ENCODE measurements at regions not wholly inside any gene's neighbourhood (a gene's known extent, or its start where the extent isn't known, plus 50 kb on each side); places are given as distances from the start of the nearest gene placed in this dataset.

DNA sequence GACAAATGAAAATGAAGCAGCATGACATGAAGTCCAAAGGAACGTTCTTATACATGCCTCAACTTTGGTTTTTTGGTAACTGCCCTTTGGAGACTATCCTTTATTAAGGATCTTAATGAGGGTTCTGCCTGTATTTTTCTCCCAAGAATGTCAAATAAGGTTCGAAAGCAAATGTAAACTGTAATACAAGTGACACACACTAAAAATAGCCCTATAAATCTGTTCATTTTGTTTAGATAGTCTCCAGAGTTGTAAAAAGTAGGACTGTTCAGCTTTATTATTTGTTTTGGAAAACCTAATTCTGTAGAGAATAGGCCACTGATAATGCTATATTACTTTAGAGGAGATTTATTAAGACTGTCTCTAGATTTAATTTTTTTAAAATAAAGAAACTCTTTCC, 80.5 kb upstream of the CDIN1 start:
- Histone ChIP-seq H3K4me1 (ENCODE audit: control insufficient read depth in 1 of 2, insufficient read depth in 2 of 2, low read length in 2 of 2) (peaks cover 6 to 11% of the 10 kb centered on the region in 2 experiments; a peak in 3 of 4 replicates), H3K27me3 (ENCODE audit: insufficient read depth, low read length) (no peaks in the 10 kb centered on the region), H3K27ac (ENCODE audit: low read depth, low read length) (no peak overlapping the region), H3K36me3 (ENCODE audit: control insufficient read depth in 1 of 2, insufficient read depth in 2 of 2, low read length in 2 of 2) (no peaks in the 10 kb centered on the region), H2AFZ (ENCODE audit: low read depth, low read length, poor library complexity, severe bottlenecking) (no peak overlapping the region), H3K9me3 (ENCODE audit: control insufficient read depth in 1 of 2, insufficient read depth in 1 of 2, low read depth in 1 of 2, low read length in 2 of 2) (no peaks in the 10 kb centered on the region), H3K79me2 (ENCODE audit: insufficient read depth, low read length) (no peaks in the 10 kb centered on the region), H3K9me2 (ENCODE audit: insufficient read depth) (no peaks in the 10 kb centered on the region), H4K20me1 (ENCODE audit: insufficient read depth) (no peaks in the 10 kb centered on the region), H3K9ac (ENCODE audit: low read length) (no peak overlapping the region), H3K4me2 (ENCODE audit: low read length) (no peak overlapping the region), H3K4me3 (replicated peaks in 1 of 2; ENCODE audit: low read depth in 1 of 2, low read length in 2 of 2) (no peak overlapping the region)
- BruUV-seq (replicated peaks) = no TSS peak
- ATAC-seq (no peak), DNase-seq (ENCODE audit: low read depth, low spot score) (no peak)
- TF ChIP-seq TCF7L2 (IDR thresholded peaks at IDR 0.05; ENCODE audit: borderline replicate concordance, extremely low read depth, insufficient read depth, insufficient read length) = no peak
- no peak for TF ChIP-seq ATF3 (IDR thresholded peaks at IDR 0.05)
- no peak for TF ChIP-seq ZNF274 (IDR thresholded peaks at IDR 0.05; ENCODE audit: low read depth, low read length)
- no peak for TF ChIP-seq RAD21 (IDR thresholded peaks at IDR 0.05; ENCODE audit: low read depth)
- no peak for TF ChIP-seq ZFX (IDR thresholded peaks at IDR 0.05)
- TF ChIP-seq CBX3 (IDR thresholded peaks at IDR 0.05; ENCODE audit: low read depth) = no peak
- TF ChIP-seq EZH2 (IDR thresholded peaks at IDR 0.05) = no peak
- no peak for TF ChIP-seq ELF1 (IDR thresholded peaks at IDR 0.05; ENCODE audit: borderline replicate concordance, low read depth)
- no peak for TF ChIP-seq EGR1 (IDR thresholded peaks at IDR 0.05; ENCODE audit: low read depth)
- TF ChIP-seq, protein P1, sequence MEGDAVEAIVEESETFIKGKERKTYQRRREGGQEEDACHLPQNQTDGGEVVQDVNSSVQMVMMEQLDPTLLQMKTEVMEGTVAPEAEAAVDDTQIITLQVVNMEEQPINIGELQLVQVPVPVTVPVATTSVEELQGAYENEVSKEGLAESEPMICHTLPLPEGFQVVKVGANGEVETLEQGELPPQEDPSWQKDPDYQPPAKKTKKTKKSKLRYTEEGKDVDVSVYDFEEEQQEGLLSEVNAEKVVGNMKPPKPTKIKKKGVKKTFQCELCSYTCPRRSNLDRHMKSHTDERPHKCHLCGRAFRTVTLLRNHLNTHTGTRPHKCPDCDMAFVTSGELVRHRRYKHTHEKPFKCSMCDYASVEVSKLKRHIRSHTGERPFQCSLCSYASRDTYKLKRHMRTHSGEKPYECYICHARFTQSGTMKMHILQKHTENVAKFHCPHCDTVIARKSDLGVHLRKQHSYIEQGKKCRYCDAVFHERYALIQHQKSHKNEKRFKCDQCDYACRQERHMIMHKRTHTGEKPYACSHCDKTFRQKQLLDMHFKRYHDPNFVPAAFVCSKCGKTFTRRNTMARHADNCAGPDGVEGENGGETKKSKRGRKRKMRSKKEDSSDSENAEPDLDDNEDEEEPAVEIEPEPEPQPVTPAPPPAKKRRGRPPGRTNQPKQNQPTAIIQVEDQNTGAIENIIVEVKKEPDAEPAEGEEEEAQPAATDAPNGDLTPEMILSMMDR (IDR thresholded peaks at IDR 0.05 in 2 of 3, conservative IDR thresholded peaks at IDR 0.05 in 1 of 3; ENCODE audit: borderline replicate concordance in 1 of 3, insufficient read depth in 1 of 3, low read depth in 2 of 3, low read length in 2 of 3) = no peak
- ChIA-PET CTCF (no interaction called here), POLR2A (no interaction called here), RAD21 (ENCODE audit: low non-redundant PET in 1 of 2, low total read pairs in 2 of 2, uncharacterized antibody in 2 of 2, unreplicated experiment in 2 of 2) (no interaction called here)
- intact Hi-C loops (cut with micrococcal nuclease) = no loop called here

Measured in HCT116 (cell line).